WTC11 (cell line): ENCODE measurements at regions not wholly inside any gene's neighbourhood (a gene's known extent, or its start where the extent isn't known, plus 50 kb on each side); places are given as distances from the start of the nearest gene placed in this dataset.

ENCODE experiments used
- ATAC-seq: fragments of 200-7000 bp; cut with Tn5 transposase; 2 replicates; pipeline ENCODE4 v1.10.0; 2021; ENCODE audit warnings: mild to moderate bottlenecking, moderate library complexity
- CTCF ChIA-PET: fragments of 300-600 bp; sonication (Branson Sonifier 250); formaldehyde crosslinking; loops from one replicate; lab custom pipeline; 2021; ENCODE audit warnings: antibody characterized with exemption; lab: Charles Lee
- POLR2A ChIA-PET: fragments of 350-600 bp; sonication (Branson Sonifier 250); formaldehyde crosslinking; loops from one replicate; lab custom pipeline; 2021; ENCODE audit warnings: antibody characterized with exemption; lab: Charles Lee
- DNase-seq: peaks from one replicate; pipeline ENCODE4 v3.0.0; 2021; ENCODE audit warnings: low spot score
- H3K27ac Mint-ChIP-seq: 2 replicates; pipeline ENCODE4 v1.8.0; 2021; ENCODE audit warnings: mixed read lengths
- H3K27me3 Mint-ChIP-seq: 2 replicates; pipeline ENCODE4 v1.8.0; 2021; ENCODE audit warnings: low read depth, mild to moderate bottlenecking, moderate library complexity, mixed read lengths
- H3K36me3 Mint-ChIP-seq: 2 replicates; pipeline ENCODE4 v1.8.0; 2021; ENCODE audit warnings: mixed read lengths
- H3K4me1 Mint-ChIP-seq: 2 replicates; pipeline ENCODE4 v1.8.0; 2022; ENCODE audit warnings: mixed read lengths
- H3K4me3 Mint-ChIP-seq: 2 replicates; pipeline ENCODE4 v1.8.0; 2021; ENCODE audit warnings: mild to moderate bottlenecking, moderate library complexity, mixed read lengths
- H3K9me3 Mint-ChIP-seq: 2 replicates; pipeline ENCODE4 v1.8.0; 2021; ENCODE audit warnings: mixed read lengths
- CREM ChIP-seq: sonication (generic); formaldehyde crosslinking; IDR thresholded peaks from 2 replicates; pipeline ENCODE4 v1.8.1; 2022; ENCODE audit warnings: mild to moderate bottlenecking, missing genetic modification reagents, moderate library complexity
- ESRRA ChIP-seq: sonication (generic); formaldehyde crosslinking; IDR thresholded peaks from 2 replicates; pipeline ENCODE4 v1.8.1; 2022; ENCODE audit warnings: mild to moderate bottlenecking, missing genetic modification reagents, borderline replicate concordance
- FOXJ3 ChIP-seq: sonication (generic); formaldehyde crosslinking; IDR thresholded peaks from 2 replicates; pipeline ENCODE4 v1.9.0; 2021; ENCODE audit warnings: missing genetic modification reagents, mild to moderate bottlenecking, borderline replicate concordance
- GABPB1 ChIP-seq: sonication (generic); formaldehyde crosslinking; IDR thresholded peaks from 2 replicates; pipeline ENCODE4 v1.8.1; 2023; ENCODE audit warnings: mild to moderate bottlenecking, missing genetic modification reagents
- GRHL2 ChIP-seq: fragments of 250-450 bp; sonication (Bioruptor Pico); IDR thresholded peaks from 2 replicates; pipeline ENCODE4 v1.8.0; 2022; ENCODE audit warnings: mild to moderate bottlenecking, moderate library complexity; ENCODE audit not compliant: insufficient replicate concordance, severe bottlenecking
- HMGA2 ChIP-seq: fragments of 250-450 bp; sonication (Bioruptor Pico); IDR thresholded peaks from 2 replicates; pipeline ENCODE4 v1.4.0; 2021; ENCODE audit warnings: mild to moderate bottlenecking, moderate library complexity
- IRF2 ChIP-seq: sonication (generic); formaldehyde crosslinking; IDR thresholded peaks from 2 replicates; pipeline ENCODE4 v1.8.0; 2022; ENCODE audit warnings: low read depth, missing genetic modification reagents, borderline replicate concordance
- JAZF1 ChIP-seq: fragments of 250-450 bp; sonication (Bioruptor Pico); IDR thresholded peaks from 2 replicates; pipeline ENCODE4 v1.9.0; 2021; ENCODE audit warnings: moderate library complexity, mild to moderate bottlenecking, inconsistent platforms
- PRRX2 ChIP-seq: fragments of 250-450 bp; sonication (Bioruptor Pico); IDR thresholded peaks from 2 replicates; pipeline ENCODE4 v1.8.0; 2021; ENCODE audit warnings: mild to moderate bottlenecking
- STAT6 ChIP-seq: sonication (generic); formaldehyde crosslinking; conservative IDR thresholded peaks from 2 replicates; pipeline ENCODE4 v1.8.1; 2023; ENCODE audit warnings: mild to moderate bottlenecking, low read depth, missing genetic modification reagents, moderate library complexity
- ZNF317 ChIP-seq: sonication (generic); formaldehyde crosslinking; IDR thresholded peaks from 2 replicates; pipeline ENCODE4 v1.8.1; 2023; ENCODE audit warnings: low read depth, mild to moderate bottlenecking, moderate library complexity, missing genetic modification reagents, borderline replicate concordance
- ZNF423 ChIP-seq: fragments of 250-450 bp; sonication (Bioruptor Pico); IDR thresholded peaks from 2 replicates; pipeline ENCODE4 v2.1.2; 2022; ENCODE audit warnings: mild to moderate bottlenecking, moderate library complexity
- ZNF512 ChIP-seq: sonication (generic); formaldehyde crosslinking; IDR thresholded peaks from 2 replicates; pipeline ENCODE4 v1.8.1; 2022; ENCODE audit warnings: missing genetic modification reagents, borderline replicate concordance
- TF ChIP-seq, protein P1 (sequence below): fragments of 250-450 bp; sonication (Bioruptor Pico); IDR thresholded peaks from 2 replicates; pipeline ENCODE4 v1.9.0; 2021; ENCODE audit warnings: mild to moderate bottlenecking, borderline replicate concordance
- TF ChIP-seq, protein P2 (sequence below): sonication (generic); formaldehyde crosslinking; IDR thresholded peaks from 2 replicates; pipeline ENCODE4 v1.8.1; 2022; ENCODE audit warnings: low read depth, missing genetic modification reagents, borderline replicate concordance

DNA sequence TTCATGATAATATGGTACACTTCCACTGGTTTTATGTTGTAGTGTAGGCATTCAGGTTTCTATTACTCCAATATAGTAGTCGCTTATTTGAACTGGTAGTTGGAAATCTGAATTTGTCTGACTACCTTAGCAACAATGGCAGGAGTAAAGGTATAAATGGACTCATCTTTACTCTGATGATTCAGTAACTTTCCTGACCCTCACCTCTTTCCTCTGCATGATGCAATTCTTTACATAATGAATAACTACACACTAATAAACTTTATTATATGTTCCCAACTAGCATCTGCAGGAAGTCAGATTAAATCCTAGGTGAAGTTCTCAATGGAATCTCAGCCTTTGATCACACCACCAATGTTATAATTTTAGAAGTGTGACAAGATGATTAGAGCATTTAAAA lies 70.5 kb upstream of the ATP2B1 start:
- no peaks in the 10 kb centered on the region for H3K9me3 Mint-ChIP-seq
- H3K4me1 Mint-ChIP-seq: peaks cover 6% of the 10 kb centered on the region
- ChIA-PET POLR2A (no interaction called here), CTCF (no interaction called here)
- no peaks in the 10 kb centered on the region for H3K27me3 Mint-ChIP-seq
- TF ChIP-seq GABPB1: no peak
- TF ChIP-seq HMGA2 (CRISPR knock-in tag): no peak
- no peak for TF ChIP-seq ZNF512 (CRISPR knock-in tag)
- no peak for TF ChIP-seq STAT6 (CRISPR knock-in tag)
- TF ChIP-seq CREM (CRISPR knock-in tag): no peak
- TF ChIP-seq GRHL2 (CRISPR knock-in tag): no peak
- no peak overlapping the region for H3K4me3 Mint-ChIP-seq
- H3K36me3 Mint-ChIP-seq: no peaks in the 10 kb centered on the region
- DNase-seq (no peak), ATAC-seq (no peak)
- no peak overlapping the region for H3K27ac Mint-ChIP-seq

DNA sequence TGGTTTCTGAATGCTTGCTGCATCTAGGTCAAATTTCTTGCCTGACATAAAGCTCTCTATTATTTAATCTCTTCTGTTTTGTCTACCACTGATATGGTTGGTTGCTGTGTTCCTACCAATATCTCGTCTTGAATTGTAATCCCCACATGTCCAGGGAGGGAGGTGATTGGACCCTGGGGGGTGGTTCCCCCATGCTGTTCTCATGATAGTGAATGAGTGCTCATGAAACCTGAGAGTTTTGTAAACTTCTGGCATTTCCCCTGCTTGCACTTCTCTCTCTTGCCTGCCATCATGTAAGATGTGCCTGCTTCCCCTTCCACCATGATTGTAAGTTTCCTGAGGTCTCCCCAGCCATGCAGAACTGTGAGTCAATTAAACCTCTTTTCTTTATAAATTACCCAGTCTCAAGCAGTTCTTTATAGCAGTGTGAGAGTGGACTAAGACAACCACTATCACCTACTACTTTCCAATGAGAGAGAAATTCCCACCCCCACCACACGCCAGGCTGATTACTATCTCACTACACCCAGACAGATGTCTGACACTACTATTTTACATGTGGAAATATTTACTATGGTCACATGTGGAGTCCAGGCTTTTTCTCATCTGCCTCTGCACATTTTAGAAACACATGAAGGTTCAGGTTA lies 69.2 kb upstream of the ATP2B1 start:
- DNase-seq: no peak
- H3K4me1 Mint-ChIP-seq: peaks cover 6% of the 10 kb centered on the region
- ATAC-seq: no peak
- H3K9me3 Mint-ChIP-seq: peaks cover 3% of the 10 kb centered on the region
- ChIA-PET POLR2A (no interaction called here), CTCF (no interaction called here)
- no peak overlapping the region for H3K27ac Mint-ChIP-seq
- no peaks in the 10 kb centered on the region for H3K36me3 Mint-ChIP-seq
- no peak for TF ChIP-seq ZNF317
- no peak for TF ChIP-seq ZNF423 (CRISPR knock-in tag)
- TF ChIP-seq ESRRA: no peak
- TF ChIP-seq PRRX2 (CRISPR knock-in tag): no peak
- no peak for TF ChIP-seq IRF2 (CRISPR knock-in tag)
- TF ChIP-seq, protein P1, sequence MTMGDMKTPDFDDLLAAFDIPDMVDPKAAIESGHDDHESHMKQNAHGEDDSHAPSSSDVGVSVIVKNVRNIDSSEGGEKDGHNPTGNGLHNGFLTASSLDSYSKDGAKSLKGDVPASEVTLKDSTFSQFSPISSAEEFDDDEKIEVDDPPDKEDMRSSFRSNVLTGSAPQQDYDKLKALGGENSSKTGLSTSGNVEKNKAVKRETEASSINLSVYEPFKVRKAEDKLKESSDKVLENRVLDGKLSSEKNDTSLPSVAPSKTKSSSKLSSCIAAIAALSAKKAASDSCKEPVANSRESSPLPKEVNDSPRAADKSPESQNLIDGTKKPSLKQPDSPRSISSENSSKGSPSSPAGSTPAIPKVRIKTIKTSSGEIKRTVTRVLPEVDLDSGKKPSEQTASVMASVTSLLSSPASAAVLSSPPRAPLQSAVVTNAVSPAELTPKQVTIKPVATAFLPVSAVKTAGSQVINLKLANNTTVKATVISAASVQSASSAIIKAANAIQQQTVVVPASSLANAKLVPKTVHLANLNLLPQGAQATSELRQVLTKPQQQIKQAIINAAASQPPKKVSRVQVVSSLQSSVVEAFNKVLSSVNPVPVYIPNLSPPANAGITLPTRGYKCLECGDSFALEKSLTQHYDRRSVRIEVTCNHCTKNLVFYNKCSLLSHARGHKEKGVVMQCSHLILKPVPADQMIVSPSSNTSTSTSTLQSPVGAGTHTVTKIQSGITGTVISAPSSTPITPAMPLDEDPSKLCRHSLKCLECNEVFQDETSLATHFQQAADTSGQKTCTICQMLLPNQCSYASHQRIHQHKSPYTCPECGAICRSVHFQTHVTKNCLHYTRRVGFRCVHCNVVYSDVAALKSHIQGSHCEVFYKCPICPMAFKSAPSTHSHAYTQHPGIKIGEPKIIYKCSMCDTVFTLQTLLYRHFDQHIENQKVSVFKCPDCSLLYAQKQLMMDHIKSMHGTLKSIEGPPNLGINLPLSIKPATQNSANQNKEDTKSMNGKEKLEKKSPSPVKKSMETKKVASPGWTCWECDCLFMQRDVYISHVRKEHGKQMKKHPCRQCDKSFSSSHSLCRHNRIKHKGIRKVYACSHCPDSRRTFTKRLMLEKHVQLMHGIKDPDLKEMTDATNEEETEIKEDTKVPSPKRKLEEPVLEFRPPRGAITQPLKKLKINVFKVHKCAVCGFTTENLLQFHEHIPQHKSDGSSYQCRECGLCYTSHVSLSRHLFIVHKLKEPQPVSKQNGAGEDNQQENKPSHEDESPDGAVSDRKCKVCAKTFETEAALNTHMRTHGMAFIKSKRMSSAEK (CRISPR knock-in tag): no peak
- no peak for TF ChIP-seq FOXJ3
- no peak overlapping the region for H3K4me3 Mint-ChIP-seq
- H3K27me3 Mint-ChIP-seq: no peaks in the 10 kb centered on the region

DNA sequence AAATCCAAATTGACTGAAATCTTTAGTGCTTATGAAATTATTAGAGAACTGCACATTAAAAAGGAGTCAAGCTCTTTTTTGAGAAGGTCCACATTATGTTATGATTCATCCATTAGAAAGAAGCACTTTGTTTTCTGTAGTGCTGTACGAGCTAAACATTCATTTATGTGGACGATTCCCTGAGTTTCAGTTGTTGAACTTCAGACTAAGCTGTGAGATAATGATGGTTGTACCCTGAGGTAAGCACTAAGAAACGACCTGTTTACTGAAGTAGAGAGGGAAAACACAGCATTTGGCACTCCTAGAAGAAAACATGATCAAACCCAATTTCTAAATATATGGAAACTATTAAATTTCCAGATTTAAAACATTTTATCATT lies 67.3 kb upstream of the ATP2B1 start:
- ChIA-PET POLR2A (no interaction called here), CTCF (no interaction called here)
- Mint-ChIP-seq H3K27me3 (no peaks in the 10 kb centered on the region), H3K36me3 (no peaks in the 10 kb centered on the region), H3K4me1 (peaks cover 6% of the 10 kb centered on the region), H3K27ac (no peak overlapping the region), H3K9me3 (peaks cover 3% of the 10 kb centered on the region), H3K4me3 (no peak overlapping the region)
- DNase-seq (no peak), ATAC-seq (no peak)
- TF ChIP-seq FOXJ3 (no peak), JAZF1 (no peak), ZNF512 (CRISPR knock-in tag) (no peak)
- TF ChIP-seq, protein P2, sequence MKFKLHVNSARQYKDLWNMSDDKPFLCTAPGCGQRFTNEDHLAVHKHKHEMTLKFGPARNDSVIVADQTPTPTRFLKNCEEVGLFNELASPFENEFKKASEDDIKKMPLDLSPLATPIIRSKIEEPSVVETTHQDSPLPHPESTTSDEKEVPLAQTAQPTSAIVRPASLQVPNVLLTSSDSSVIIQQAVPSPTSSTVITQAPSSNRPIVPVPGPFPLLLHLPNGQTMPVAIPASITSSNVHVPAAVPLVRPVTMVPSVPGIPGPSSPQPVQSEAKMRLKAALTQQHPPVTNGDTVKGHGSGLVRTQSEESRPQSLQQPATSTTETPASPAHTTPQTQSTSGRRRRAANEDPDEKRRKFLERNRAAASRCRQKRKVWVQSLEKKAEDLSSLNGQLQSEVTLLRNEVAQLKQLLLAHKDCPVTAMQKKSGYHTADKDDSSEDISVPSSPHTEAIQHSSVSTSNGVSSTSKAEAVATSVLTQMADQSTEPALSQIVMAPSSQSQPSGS (CRISPR knock-in tag): no peak
